ENCODE measurements at regions not wholly inside any gene's neighbourhood (a gene's known extent, or its start where the extent isn't known, plus 50 kb on each side); places are given as distances from the start of the nearest gene placed in this dataset.

- Histone ChIP-seq H4K20me1 (ENCODE audit: insufficient read depth, low read length) (no peaks in the 10 kb centered on the region), H3K9me3 (replicated peaks; ENCODE audit: insufficient read depth, low read length) (no peaks in the 10 kb centered on the region), H3K79me2 (ENCODE audit: low read length) (no peaks in the 10 kb centered on the region), H3K4me1 (ENCODE audit: low read length) (no peaks in the 10 kb centered on the region), H3K9ac (ENCODE audit: low read length) (no peak overlapping the region), H3K9me2 (replicated peaks; ENCODE audit: insufficient read depth, low read length) (no peaks in the 10 kb centered on the region), H2AFZ (ENCODE audit: low read length) (no peak overlapping the region), H3K27ac (ENCODE audit: low read length) (no peak overlapping the region), H3K27me3 (replicated peaks; ENCODE audit: insufficient read depth, low read length) (no peaks in the 10 kb centered on the region), H3K4me2 (ENCODE audit: low read depth, low read length) (no peak overlapping the region), H3K36me3 (replicated peaks; ENCODE audit: insufficient read depth, low read length) (no peaks in the 10 kb centered on the region), H3F3A (ENCODE audit: insufficient read depth, low read length) (no peaks in the 10 kb centered on the region), H3K4me3 (ENCODE audit: low read length) (no peak overlapping the region)
- TF ChIP-seq EZH2 (optimal IDR thresholded peaks at IDR 0.05; ENCODE audit: low read depth, low read length) = no peak
- TF ChIP-seq EZH2phosphoT487 (IDR thresholded peaks at IDR 0.05; ENCODE audit: low read length) = no peak
- TF ChIP-seq CTCF (IDR thresholded peaks at IDR 0.05; ENCODE audit: low read length) = no peak
- DNase-seq = no peak
Measured at GRCh38 chr15:53305101-53305500, 454.4 kb downstream of the WDR72 start.

- no peak for TF ChIP-seq CTCF (IDR thresholded peaks at IDR 0.05; ENCODE audit: low read length)
- TF ChIP-seq EZH2phosphoT487 (IDR thresholded peaks at IDR 0.05; ENCODE audit: low read length) = no peak
- TF ChIP-seq EZH2 (optimal IDR thresholded peaks at IDR 0.05; ENCODE audit: low read depth, low read length) = no peak
- Histone ChIP-seq H3F3A (ENCODE audit: insufficient read depth, low read length) (no peaks in the 10 kb centered on the region), H3K36me3 (replicated peaks; ENCODE audit: insufficient read depth, low read length) (no peaks in the 10 kb centered on the region), H3K4me2 (ENCODE audit: low read depth, low read length) (no peak overlapping the region), H3K9ac (ENCODE audit: low read length) (no peak overlapping the region), H3K27me3 (replicated peaks; ENCODE audit: insufficient read depth, low read length) (no peaks in the 10 kb centered on the region), H3K4me3 (ENCODE audit: low read length) (no peak overlapping the region), H3K9me3 (replicated peaks; ENCODE audit: insufficient read depth, low read length) (no peaks in the 10 kb centered on the region), H3K9me2 (replicated peaks; ENCODE audit: insufficient read depth, low read length) (no peaks in the 10 kb centered on the region), H2AFZ (ENCODE audit: low read length) (no peak overlapping the region), H4K20me1 (ENCODE audit: insufficient read depth, low read length) (no peaks in the 10 kb centered on the region), H3K4me1 (ENCODE audit: low read length) (no peaks in the 10 kb centered on the region), H3K79me2 (ENCODE audit: low read length) (no peaks in the 10 kb centered on the region), H3K27ac (ENCODE audit: low read length) (no peak overlapping the region)
- DNase-seq = no peak
Measured at GRCh38 chr15:53297828-53298227, 461.6 kb downstream of the WDR72 start.

DNA sequence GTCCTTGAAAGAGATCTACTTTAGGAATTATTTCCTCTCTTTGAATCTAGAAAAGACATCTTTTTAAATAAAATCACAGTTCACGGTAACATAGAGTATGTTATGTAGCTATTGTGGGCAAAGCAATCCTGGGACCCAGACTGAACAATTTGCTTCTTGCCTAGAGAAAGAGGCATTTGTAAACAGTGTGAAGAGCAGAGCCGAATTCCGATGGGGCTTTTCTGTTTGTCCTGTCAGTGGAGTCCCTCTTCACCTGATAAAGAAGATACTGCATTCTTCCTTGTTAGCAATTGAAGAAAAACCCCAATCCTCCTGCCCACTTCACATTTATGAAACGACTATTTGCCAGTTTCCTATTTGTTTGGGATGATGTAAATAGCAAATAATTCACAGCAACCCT lies 462.9 kb downstream of the WDR72 start:
- Histone ChIP-seq H3K27me3 (replicated peaks; ENCODE audit: insufficient read depth, low read length) (no peaks in the 10 kb centered on the region), H2AFZ (ENCODE audit: low read length) (no peak overlapping the region), H3K9me3 (replicated peaks; ENCODE audit: insufficient read depth, low read length) (no peaks in the 10 kb centered on the region), H3K9ac (ENCODE audit: low read length) (no peak overlapping the region), H3K4me3 (ENCODE audit: low read length) (no peak overlapping the region), H3K4me1 (ENCODE audit: low read length) (no peaks in the 10 kb centered on the region), H4K20me1 (ENCODE audit: insufficient read depth, low read length) (no peaks in the 10 kb centered on the region), H3K27ac (ENCODE audit: low read length) (no peak overlapping the region), H3K79me2 (ENCODE audit: low read length) (no peaks in the 10 kb centered on the region), H3K9me2 (replicated peaks; ENCODE audit: insufficient read depth, low read length) (no peaks in the 10 kb centered on the region), H3K4me2 (ENCODE audit: low read depth, low read length) (no peak overlapping the region), H3K36me3 (replicated peaks; ENCODE audit: insufficient read depth, low read length) (no peaks in the 10 kb centered on the region), H3F3A (ENCODE audit: insufficient read depth, low read length) (no peaks in the 10 kb centered on the region)
- TF ChIP-seq EZH2phosphoT487 (IDR thresholded peaks at IDR 0.05; ENCODE audit: low read length) = no peak
- no peak for TF ChIP-seq CTCF (IDR thresholded peaks at IDR 0.05; ENCODE audit: low read length)
- no peak for TF ChIP-seq EZH2 (optimal IDR thresholded peaks at IDR 0.05; ENCODE audit: low read depth, low read length)
- no peak for DNase-seq

All from MM.1S (cell line).